Stimulated activated CD4-positive, alpha-beta T cell treated with anti-CD3 and anti-CD28 coated beads, Interleukin-12 subunit alpha, Interleukin-12 subunit beta, amount 100 ng/mL, for 4 hours (primary cell): ENCODE measurements at regions not wholly inside any gene's neighbourhood (a gene's known extent, or its start where the extent isn't known, plus 50 kb on each side); places are given as distances from the start of the nearest gene placed in this dataset.

ENCODE experiments used
- DNase-seq: peaks from one replicate; pipeline ENCODE4 v3.0.0-alpha.2; 2020

GRCh38 chr13:76654263-76654662 is 231.9 kb downstream of the KCTD12 start:
- DNase-seq = no peak

DNA sequence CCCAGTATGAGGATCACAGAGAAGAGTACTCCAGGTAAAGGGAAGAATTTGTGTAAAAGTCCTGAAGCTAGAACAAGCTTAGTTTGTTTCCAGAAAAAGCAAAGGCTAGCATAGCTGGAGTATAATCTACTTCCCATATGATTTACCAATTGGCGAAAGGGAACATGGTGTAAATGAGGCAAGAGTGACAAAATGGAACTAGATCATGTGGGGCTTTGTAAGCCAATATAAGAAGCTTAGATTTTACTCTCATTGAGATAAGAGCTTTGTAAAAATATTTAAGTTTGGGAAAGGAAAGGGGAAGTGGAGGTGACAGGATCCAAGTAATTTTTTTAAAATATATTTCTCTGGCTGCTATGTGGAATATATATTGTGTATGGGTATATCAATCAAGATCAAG is 234.9 kb downstream of the KCTD12 start:
- DNase-seq = no peak

- DNase-seq = no peak
Observed at GRCh38 chr13:76647550-76647949, 238.7 kb downstream of the KCTD12 start.

DNA sequence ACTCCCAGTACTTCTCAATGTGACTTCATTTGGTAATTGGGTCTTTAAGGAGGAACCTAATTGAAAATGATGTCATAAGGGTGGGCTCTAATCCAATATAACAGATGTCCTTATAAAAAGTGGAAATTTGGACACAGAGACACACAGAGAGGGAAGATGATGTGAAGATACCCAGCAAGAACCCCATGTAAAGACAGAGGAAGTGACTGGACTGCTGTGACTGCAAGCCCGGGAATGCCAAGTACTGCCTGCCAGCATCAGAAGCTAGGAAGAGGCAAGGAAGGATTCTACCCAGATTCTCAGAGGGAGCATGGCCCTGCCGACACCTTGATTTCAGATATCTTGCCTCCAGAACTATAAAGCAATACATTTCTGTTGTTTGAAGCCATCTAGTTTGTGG is 239.3 kb downstream of the KCTD12 start:
- no peak for DNase-seq

DNA sequence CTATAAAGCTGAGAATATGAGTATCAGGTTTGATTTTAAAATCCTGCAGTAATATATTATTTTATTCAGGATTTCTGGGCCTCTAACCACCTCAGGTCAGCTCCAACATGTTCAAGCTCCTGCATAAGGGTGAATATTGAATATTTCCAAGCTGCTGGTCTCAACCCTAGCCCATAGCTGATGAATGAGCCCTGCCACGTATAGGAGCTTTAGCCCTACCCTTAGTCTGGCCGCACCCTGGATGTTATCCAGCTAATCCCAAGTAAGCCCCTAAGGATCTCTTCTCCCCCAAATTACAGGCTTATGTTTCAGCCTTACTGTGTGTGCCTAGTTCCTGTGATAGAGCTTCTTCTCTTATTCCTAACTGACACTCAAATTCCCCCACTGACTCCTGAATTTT is 240.6 kb downstream of the KCTD12 start:
- no peak for DNase-seq

- DNase-seq = no peak
Observed at GRCh38 chr13:76644906-76645305, 241.3 kb downstream of the KCTD12 start.

DNA sequence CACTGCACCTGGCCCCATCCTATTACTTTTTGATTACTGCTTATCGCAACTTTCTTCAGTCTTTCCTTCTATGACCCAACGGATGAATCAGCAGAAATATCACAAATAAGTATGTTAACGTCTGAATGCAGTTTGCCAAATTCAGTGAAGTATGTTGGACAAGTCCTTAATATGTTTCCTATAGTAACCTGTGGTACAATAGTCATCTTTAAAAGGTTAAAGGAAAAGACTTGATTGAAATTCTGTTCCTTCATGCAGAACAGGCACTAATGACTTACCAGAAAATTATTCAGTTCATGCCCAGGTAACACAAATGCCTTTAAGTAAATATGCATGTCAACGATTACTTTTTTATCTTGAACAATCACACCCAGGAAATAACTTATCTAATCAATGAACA is 242.6 kb downstream of the KCTD12 start:
- DNase-seq = no peak

DNA sequence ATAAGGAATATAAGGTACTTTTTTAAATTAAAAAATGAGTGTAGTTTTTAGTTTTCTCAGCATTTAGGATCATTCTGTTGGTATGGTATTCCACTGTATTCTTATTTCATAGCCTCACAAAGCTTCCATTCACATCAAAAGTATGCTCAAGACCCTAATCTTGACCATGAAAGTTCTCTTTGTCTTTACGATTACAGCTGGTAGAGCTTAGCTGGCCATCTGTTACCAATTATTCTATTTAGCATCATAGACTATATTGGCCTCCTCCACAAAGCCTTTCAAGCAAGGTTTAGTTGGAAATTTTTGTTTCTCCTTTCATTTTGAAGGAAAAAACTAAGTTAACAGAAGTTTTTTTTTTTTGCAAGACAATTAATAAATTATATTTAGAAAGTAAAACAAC is 245.1 kb downstream of the KCTD12 start:
- DNase-seq = no peak

GRCh38 chr13:76638882-76639281 is 247.3 kb downstream of the KCTD12 start:
- no peak for DNase-seq

DNA sequence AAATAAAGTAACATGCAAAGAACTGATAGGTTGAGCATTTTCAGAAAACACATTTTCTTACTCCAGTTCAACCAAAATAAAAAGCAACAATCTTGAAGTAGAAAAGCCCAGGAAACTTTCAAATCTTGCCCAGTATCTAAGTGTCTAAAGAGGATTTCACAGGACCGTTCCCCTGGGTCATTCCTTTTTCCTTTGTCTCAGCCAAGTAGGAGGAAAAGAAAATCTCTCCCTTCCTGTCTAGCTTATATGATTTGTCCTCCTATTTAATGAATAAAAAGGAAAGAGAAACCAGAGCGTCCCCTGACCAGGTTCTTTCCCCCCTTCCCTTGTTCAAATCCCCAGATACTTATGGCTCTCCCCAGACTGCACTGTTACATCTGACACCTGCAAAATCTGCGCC is 248.0 kb downstream of the KCTD12 start:
- DNase-seq = no peak

- DNase-seq = no peak
Observed at GRCh38 chr13:76637641-76638141, 248.5 kb downstream of the KCTD12 start.

- no peak for DNase-seq
Observed at GRCh38 chr13:76636829-76637228, 249.4 kb downstream of the KCTD12 start.

DNA sequence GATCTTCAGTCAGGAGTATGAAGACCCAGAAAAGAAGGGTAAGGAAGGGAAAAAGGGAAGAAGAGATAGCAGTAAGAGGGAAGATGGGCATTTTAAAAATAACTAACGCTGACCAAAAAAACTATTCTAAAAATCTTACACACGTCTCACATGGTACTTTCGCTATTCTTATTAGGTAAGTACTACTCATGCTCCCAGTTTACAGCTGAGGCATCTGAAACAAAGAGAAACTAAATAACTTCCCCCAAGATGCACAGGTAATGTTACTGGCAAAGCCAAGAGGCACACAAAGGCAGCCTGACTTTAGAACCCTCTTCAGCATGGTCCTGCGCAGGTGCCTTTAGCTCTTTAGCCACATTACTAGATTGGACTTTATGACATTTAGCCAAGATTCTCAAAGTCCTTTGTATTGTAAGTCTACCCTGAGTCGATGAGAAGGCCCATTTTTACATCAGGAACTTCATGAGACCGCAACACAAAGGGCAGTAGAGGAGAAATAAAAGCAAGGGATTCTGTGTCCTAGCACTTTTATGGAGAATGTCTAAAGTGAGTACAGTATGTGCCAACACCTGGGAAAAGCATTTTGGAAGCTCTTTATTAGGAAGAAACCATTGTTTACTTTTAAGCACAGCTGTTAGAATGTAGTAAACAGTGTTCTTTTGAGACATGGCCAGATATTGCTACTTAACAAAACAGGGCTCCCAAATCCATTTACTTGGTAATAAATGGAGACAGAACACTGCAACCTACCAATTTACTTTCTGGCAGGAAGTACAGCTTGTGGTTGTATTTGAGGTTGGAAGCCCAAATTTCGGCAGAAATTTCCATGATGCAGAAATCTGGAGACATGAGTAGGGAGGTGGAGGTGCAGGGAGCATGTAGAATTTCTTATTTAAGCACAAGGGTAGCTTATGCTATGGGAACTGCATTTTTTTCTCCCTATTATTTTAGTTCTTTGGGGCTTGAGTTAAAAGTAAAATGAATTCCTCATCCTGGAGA is 250.7 kb downstream of the KCTD12 start:
- DNase-seq = no peak

GRCh38 chr13:76634431-76635191 is 251.6 kb downstream of the KCTD12 start:
- DNase-seq = no peak

DNA sequence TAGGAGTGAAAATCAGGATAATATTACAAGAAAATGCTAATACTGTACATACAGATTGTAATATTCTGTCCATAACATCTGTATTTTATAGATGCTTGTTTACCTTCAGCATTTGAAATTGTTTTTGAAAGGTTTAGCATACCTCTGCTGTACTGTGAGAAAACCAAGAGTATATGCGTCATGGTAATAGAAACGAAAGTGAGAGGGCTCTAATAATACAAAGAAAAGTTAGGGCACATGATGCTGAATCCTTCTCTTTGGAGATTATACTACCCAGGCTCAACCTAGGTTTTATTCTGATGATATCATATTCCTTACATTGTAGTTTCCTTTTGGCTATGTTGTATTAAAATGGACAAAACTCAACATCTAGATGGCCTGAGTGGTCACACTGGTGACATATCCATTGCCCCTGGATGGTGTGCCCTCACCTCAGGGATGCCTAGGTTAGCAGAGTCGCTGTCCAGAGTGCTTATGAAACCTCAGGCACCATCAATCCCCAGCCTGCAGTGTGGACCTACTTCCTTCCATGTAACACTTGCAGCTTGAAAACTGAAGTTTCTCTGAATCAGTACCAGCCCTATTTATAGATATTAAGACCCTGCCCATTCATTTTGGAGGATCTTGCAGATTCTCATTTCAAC is 253.7 kb downstream of the KCTD12 start:
- no peak for DNase-seq

GRCh38 chr13:76630629-76631230 is 255.5 kb downstream of the KCTD12 start:
- DNase-seq = no peak

DNA sequence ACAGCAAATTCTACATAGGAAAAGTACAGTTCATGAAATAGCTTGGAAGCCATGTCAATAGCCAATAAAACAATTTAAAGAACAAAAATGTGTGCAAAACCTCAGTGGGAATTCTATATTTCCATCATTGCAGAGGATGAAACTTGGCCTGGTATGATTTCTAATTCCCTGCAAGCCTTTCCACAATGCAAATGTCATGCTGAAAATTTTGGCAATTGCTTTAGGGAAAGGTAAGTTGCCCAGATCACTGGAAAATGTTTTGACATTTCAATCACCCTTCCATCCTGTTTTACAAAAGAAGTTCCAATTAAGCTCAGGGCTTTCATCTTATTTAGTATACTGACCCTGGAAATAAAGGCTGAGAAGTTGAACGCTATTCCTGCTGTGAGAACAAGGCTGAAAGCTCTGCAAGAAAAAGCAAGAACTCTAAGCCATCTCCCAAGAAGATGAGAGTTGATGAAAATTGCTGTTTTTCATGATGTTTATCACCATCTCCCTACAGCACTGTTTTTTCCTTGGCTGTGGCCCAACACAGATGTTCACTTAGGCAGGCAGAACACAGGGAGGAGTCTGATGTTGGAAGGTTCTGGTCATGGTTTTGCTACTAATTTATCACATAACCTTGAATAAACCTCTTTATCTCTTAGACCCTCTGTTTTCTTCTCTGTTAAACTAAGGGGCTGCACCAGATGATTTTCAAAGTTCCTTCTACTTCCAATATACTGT is 263.7 kb downstream of the KCTD12 start:
- DNase-seq = no peak

GRCh38 chr13:76621705-76622104 is 264.5 kb downstream of the KCTD12 start:
- no peak for DNase-seq

- DNase-seq = no peak
Observed at GRCh38 chr13:76620036-76620435, 266.2 kb downstream of the KCTD12 start.

DNA sequence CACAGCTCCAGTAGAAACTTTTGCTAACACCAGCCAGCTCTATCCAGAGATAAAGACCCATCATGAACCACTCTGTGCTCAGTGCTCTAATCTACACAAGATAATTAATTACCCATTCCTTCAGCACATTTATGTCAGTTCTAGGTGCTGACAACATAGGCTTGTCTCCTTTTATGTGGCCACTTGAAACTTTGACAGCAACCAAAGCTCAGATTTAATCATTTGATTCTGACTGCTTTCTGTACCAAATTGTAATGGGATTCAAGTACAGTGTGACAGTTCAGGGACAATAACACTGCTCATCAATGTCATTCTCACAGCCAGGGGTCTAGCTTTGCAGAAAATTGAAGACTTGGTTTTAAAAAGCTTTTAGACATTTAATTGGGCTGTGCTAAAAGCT is 266.6 kb downstream of the KCTD12 start:
- DNase-seq = no peak

DNA sequence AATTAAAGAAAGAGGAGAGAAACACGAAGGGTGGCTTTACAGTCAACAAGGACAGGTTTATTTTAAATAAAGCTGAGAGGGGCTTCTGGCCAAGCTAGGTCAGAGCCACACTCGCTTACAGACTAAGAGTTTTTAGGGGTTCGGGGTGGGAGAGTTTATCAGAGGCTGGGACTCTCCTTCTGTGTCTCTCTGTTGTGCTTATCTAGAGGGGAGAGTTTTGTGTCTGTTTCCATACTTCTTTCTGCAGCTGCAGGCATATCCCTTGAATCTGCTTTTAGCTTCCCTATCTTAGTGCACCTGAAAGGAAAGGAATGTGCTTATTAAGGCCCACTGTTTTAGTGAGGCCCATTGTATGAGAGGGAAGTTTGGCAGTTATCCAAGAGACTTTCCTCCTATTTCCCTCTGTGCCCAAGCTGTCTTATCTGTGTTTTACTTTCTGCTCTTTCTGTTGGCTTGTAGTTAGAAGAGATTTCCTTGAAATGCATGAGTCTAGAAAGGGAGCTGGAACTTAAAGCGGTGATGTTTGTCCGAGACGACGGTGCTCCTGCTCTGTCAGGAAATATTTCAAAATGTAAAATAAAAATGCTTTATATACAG is 275.3 kb downstream of the KCTD12 start:
- DNase-seq = no peak

- no peak for DNase-seq
Observed at GRCh38 chr13:76609643-76610042, 276.6 kb downstream of the KCTD12 start.
